HG03159 (cell line): ENCODE measurements at regions not wholly inside any gene's neighbourhood (a gene's known extent, or its start where the extent isn't known, plus 50 kb on each side); places are given as distances from the start of the nearest gene placed in this dataset.
"Not testable (repeated sequence)": the region's sequence is repeated elsewhere in the genome, so short reads cannot be mapped to it uniquely, and the experiment has no call there.

Source experiments
- ATAC-seq: cut with Tn5 transposase; IDR thresholded peaks from one replicate; pipeline ENCODE4 v1.9.1; 2021; ENCODE audit warnings: mild to moderate bottlenecking, moderate library complexity; ENCODE audit not compliant: unreplicated experiment

DNA sequence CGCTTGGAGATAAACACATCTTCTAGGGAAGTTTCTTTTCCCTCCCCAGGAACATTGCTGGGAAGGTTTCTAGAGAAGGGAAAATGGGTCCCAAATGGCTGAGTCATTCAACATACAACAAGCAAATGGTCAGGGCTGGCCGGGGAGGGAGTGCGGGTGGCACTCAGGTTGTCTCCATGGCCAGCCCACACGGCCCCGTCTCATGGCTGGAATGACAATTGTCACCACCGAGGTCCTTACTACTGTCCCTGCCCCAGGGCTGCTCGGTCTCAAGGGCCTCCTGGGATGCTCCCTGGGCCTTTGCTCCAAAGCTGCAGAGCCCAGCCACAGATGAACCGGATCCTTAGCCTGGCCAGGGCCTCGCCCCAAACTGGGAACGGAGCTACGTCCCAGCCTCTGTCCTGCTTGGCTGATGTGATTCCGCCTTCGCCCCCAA, 121.9 kb downstream of the FGF18 start:
- ATAC-seq: no peak

DNA sequence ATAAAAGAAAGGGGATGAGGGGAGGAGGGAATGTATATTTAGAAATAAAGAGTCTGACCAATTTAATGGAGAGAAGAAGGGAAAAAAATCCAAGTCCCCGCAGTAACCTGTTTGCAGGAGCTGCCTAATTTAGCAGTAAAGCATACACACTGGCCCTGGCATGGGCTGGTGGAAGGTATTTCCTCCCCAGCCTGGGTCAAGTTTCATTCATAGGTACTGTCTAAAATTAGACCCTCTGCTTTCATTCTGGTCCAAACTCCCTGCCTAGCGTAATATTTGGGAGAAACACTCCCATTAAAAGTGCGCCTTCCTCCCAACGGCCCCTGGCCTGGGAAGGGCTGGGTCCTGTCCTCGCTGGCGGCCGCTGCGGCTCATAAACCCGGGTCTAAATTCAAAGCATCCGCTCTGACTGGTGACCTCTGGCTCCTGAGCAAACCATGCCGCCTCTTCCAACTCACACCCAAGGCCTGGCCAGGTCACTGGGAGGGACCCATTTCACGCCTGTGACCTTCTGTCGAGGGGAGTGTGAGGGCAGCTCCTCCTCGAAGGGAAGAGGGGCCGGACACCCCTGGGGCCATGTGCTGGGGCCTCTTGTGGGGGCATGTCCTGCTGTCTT, 123.2 kb downstream of the FGF18 start:
- ATAC-seq: no peak

DNA sequence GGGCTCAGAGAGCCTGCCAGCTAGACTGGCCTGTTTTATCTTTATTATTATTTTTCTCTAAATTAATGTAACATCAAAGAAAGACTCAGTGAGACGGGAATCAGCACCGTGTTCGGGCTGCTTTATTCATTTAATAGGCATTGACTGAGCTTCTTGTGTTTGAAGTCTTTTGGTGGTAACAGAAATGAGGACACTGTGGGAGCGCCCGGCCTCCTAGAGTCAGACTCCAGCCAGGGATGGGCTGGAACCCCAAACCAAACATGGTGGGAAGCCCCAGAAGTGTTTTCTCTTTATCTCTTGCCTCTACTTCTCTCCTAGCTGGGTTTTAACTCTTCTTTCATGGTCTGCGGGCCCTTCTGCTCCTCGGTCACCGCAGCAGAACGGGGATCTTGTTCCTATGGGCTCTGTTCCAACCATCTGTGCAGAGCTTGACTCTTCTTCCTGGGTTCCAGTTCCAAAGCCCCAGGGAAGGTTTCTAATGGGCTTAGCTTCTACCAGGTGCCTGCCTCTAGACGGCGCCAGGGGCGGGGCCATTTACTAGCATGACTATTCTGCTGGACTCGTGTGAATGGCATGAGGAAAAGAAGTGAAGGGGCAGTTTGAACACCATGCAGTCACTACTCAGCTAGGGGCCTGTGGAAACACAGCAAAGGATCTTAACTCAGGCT, 123.8 kb downstream of the FGF18 start:
- ATAC-seq: no peak

DNA sequence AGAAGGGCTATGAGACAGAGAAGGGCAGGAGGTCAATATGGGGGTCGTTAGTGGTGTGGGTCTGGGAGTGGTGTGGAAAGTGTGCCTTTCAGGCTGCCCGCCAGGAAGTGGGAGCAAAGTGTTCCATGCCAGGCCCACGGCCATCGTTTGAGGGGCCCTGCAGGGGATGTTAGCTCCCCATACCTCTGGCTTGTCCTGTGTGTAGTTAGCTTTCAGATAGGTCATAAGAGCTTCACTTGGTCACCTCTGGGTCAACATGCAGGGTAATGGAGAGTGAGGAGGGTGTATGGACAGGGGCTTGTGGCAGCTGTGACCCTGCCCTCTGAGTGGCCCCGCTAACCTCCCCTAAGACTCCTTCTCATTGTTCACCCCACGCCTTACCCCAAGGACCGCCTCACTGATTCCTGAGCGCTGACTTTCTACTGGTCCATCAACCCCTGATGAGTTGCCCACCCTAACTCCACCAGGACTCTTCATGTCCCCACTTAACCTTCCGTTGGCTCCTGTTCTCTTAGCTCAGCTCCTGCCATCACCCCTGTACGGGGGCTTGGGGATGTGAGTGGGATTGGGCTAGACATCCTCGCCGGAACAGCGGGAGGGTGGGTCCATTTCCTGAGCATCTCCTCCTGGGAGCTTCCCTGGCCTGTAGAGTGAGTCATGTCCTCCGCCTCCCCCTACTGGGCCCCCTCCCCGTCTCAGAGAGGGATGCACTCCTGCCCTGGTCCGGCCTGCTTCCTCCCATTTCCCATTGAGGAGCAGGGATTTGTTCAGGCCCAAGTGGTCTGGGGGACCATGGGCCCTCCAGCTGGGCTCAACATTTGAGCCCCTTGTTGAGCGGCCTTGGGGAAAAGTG, 125.7 kb downstream of the FGF18 start:
- no peak for ATAC-seq

DNA sequence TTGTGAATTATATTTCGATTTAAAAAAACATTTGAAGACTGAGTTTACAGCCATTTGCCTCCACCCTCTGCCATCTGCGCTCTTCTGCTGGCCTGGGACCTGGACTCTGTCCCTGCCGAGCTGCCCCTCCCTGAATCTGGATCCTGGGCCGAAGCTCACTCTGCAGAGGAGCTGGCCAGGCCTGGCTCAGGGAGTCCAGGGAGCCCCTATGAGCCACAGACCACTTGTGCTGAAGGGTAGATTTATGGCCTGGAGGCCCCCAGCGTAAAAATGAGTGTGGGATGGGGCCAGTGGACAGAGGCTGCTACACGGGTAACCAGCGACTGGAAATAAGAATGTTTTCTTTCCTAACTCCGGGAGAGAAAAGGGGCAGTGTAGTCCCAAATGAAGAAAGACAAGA, 129.8 kb downstream of the FGF18 start:
- ATAC-seq: no peak

DNA sequence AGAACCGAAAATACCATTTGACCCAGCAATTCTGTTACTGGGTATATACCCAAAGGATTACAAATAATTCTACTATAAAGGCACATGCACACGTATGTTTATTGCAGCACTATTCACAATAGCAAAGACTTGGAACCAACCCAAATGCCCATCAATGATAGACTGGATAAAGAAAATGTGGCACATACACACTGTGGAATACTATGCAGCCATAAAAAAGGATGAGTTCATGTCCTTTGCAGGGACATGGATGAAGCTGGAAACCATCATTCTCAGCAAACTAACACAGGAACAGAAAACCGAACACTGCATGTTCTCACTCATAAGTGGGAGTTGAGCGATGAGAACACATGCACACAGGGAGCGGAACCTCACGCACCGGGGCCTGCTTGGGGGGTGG, 134.4 kb downstream of the FGF18 start:
- not testable (repeated sequence) for ATAC-seq

DNA sequence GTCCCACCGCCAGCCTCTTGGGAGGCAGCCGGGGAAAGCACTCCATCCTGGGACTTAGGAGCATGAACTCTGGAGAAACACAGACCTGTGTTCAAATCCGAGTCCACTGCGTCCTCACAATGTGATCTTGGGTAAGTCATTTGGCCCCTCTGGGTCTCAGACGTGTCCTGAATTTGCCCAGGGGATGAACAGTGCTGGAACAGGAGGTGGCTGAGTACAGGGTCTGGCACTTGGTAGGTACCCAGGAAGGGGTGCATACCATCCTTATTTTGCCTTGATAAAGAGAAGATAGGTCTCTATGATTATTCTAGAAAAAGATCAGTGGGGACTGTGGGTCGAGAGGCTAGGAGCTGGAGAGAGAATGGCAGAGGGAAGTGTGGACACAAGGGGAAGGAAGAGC, 135.7 kb downstream of the FGF18 start:
- no peak for ATAC-seq

DNA sequence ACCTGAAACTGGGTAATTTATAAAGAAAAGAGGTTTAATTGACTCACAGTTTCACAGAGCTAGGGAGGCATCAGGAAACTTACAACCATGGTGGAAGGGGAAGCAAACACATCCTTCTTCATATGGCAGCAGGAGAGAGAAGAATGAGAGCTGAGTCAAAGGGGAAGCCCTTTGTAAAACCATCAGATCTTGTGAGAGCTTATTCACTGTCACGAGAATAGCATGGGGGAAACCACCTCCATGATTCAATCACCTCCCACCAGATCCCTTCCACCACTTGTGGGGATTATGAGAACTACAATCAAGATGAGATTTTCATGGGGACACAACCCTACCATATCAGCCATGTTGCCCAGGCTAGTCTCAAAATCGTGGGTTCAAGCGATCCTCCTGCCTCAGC, 143.4 kb downstream of the FGF18 start:
- no peak for ATAC-seq

DNA sequence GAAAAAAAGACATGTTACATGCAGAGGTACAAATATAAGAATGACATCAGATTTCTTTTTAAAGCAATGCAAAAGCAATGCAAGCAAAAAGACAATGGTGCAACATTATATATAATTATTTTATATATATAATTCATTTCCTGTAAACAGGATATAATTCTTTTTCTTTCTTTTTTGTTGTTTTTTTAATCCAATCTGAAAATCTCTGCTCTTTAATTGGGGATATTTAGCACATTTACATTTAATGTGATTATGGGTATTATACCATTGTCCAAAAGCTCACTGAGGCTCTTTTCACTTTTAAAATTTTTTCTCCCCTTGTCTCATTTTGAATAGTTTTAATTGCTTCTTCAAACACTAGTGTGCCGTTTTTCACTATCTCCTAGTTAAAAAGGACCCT, 148.9 kb downstream of the FGF18 start:
- no peak for ATAC-seq

DNA sequence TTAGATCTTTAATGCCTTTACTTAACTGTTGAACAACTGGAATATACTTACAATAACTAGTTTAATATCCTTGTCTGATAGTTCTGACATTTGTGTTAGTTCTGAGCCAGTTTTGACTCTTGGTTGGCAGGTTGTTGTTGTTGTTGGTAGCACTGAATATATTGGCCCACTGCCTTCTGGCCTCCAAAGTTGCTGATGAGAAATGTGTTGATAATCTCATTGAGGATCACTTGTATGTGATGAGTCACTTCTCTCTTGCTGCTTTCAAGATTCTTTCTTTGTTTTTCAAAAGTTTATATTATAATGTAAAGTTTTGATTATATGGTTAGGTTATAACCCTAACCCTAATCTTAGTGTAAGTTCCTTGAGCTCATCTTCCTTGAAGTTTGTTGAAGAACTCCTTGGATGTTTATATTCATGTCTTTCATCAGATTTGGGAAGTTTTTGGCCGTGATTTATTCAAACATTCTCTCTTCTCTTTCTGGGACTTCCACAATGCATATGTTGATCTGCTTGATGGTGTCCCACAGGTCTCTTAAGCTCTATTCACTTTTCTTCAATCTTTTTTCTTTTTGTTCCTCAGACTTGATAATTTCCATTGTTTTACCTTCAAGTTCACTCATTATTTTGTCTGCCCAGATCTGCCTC, 149.7 kb downstream of the FGF18 start:
- no peak for ATAC-seq

DNA sequence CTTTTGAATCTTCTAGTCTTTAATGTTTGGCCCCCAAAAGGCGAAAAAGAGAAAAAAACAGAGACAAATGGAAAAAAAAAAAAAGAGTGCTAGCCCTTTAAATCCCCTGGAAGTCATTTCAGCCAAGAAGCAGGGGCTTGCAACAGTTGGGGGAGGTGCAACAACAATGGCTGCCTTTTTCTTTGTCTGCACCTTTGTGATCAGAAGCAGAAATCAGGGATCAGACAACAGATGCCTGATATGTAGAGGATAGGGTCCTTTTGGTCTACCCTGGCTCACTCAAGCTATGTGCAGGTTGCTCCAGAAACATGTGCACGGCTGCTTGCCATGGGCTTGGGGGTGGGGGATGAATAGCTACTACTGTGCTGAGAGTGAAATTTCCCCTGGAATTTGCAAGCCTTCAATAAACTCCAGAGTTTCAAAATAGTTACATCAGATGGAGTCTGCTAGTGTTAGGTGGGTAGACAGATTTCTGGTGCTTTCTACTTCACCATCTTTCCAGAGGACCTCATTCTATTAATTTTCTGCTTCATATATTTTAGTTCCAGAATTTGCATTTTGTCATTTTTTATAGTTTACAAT, 150.9 kb downstream of the FGF18 start:
- no peak for ATAC-seq

DNA sequence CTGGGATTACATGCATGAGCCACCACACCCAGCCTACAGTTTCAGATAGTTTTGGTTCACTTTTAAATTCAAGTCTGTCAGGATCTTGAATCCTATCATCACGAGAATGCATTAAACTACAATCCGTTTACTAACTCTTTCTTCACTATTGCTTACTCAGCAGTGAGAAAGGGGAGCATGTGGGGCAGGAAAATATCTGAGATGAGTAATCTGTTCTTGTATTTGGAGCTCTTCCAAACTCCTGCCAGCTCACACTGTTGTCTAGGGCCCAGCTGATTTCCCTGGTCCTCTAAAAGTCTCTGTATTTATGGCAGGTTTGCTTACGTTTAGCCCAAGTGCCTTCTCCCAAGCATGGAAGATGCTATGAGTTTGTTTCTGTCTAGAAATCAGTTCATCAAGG, 152.2 kb downstream of the FGF18 start:
- ATAC-seq: no peak

DNA sequence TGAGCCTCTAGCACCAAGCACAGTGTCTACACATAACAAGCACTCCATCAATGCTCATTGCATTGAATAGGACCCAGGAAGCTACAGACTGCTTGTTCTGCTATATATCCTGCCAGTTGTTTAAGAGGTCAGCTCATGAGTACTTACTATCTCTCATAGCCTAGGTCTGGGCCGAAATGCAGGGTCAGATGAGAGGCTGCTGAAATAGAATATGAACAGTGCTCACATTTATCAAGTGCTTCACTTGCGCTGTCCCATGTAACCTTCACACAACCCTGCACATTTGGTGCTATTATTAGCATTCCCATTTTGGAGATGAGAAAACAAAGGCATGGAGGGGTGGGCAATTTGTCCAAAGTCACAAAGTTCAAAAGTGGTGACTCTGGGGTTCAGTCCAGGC, 153.6 kb downstream of the FGF18 start:
- no peak for ATAC-seq

DNA sequence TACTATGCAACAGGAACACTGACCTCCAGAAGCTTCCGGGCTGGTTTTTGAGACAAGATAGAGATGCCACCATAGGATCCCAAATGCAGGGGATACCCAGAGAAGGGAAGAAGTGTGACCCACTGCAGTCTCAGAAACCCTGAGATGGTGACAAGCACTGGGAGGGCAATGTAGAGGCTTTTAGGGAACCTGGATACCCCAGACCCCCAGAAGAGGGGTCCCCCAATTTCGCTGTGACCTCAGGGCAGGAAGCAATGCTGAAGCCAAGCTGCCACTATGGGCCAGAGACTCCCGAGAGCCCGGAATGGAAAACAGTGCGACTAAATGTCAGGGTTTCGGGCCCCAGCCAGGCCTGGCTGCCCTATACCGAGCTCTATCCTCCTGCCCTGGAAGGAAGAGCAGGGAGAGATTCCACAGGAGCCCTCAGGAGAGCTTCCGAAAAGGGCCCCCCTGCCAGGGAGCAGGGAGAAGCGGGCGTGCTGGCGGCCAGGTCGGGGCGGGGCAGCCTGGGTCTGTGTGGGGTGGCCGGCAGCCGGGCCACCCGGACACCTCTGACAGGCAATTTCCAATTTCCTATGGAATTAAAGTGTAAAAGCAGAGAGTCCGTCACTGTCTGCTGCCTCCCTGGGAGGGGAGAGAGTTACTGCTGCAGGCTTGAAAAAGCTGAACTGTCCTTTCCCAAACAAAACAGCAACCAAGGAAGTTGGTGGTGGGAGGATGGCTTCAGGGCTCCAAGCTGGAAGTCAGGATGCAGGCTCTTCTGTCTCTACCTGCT, 154.2 kb downstream of the FGF18 start:
- ATAC-seq: no peak

DNA sequence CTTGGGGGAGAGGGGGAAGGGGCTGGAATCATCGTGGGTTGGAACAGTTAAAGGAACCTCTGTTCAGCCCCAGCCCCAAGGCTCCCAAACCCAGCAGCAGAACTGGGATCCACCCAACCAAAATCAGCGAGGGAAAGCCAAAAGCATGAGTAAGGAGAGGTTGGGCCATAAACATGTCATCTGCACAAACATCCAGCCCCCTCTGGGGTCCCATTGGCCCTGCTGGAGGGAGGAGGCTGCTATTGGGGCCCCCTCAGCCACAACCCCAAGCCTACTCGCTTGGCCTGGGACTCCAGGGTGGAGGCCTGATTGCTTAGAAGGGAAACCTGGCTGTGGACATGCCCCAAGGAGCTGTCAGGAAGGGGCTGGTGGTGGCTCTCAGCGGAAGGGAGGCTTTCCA, 154.9 kb downstream of the FGF18 start:
- no peak for ATAC-seq

DNA sequence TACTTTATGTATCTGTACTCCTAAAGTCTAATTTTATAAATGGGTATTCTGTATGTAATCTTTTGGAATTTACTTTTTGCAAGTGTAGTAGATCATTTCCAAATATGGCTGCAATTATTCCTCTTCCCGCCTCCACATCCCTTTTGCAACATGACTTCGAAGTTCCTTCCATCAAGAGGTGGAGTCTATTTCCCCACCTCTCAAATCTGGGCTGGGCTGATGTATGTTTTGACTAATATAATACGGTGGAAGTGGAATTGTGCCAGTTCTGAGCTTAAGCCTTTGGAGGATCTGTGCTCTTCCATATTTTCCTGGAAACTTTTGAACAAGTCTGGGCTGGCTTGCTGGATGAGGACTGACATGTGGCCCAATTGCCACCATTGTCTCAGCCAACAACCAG, 155.9 kb downstream of the FGF18 start:
- ATAC-seq: no peak

DNA sequence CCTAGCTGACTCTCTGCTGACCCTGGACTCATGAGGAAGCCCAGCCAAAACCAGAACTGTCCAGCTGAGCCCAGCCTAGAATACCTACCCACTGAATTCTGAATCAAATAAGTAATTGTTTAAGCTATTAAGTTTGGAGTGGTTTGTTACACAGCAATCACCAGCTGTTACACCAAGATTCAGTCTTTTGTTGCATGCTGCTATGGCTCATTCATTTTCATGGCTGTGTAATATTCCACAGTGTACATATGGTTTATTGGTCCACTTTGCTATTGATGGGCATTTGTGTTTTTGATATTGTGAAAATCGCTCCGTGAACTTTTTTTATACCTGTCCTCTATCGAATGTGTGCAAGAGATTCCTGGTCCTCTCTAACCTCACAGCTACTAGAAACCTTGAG, 156.4 kb downstream of the FGF18 start:
- no peak for ATAC-seq

DNA sequence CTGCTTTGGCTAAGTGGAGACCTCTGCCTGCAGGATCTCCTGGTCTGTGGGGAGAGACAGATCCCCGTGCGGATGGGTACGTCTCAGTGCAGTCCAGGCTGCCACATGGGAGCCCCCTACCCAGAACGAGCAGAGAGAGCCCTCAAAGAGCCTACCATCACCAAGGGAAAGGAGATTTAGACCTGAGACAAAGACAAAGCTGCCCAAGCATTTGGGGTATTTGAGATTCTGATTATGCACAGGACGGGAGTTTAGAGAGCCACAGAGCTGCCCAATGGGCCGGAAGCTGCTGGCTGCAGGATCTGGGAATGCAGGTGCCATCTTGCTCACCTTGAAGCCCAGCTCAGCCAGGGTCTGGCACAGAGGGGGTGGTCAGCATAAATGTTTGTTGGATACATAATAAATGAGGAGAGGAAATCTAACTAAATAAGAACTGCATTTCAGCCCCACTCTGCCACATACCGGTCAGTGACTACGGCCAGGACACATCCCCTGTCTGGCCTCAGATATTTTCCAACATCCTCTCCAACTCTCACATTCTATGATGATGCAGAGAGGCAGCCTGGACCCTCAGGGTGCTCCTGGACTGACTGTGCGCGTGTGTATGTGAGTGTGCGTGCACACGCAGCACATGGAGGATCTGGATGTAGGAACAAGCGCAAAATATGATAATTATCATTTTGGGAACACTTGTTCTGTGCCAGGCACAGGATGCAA, 157.8 kb downstream of the FGF18 start:
- ATAC-seq: no peak

DNA sequence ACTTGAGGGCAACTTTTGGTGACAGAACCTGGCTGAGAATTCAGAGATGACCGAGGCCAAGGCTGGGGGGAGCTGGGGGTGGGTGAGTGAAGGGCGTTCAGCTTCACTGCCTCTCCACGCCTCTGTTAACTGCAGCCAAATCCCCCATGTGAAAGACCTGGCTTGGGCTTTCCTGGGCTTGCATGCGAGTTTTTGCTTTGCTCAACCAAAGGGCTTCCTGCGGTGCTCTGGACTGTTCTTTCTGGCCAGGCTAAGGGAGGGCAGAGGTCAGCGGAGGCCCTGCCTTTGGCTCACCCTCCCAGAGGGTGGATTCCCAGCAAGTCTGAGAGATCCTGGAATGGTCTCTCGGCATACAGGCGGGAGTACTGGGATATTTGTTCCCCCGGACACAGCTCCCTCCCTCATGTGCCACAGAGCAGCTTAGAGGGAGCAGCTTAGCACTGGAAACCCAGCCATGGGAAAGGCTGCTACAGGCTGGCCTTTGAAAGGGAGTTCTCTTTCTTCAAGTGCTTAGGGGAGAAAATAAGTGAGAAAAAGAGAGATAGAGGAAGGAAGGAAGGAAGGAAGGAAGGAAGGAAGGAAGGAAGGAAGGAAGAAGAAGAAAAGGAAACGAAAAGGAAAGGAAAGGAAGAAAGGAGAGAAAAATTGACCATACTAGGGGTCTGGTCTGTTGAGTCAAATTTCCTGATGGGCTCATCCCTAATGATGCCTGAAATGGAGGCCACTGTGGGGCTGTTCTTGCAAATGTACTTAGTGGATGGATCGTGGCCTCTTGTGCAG, 158.8 kb downstream of the FGF18 start:
- no peak for ATAC-seq
